T-cell (primary cell): ENCODE measurements at regions not wholly inside any gene's neighbourhood (a gene's known extent, or its start where the extent isn't known, plus 50 kb on each side); places are given as distances from the start of the nearest gene placed in this dataset.

ENCODE experiments used
- ATAC-seq, 4 experiments: fragments of 200-7000 bp in 3 of 4; fragments of 150-1000 bp in 1 of 4; cut with Tn5 transposase; replicated peaks in 1 of 4; 1 replicate in 3 of 4; 2 replicates in 1 of 4; pipeline ENCODE4 v1.10.0; 2021; ENCODE audit warnings: moderate library complexity in 3 of 4, mild to moderate bottlenecking in 2 of 4, moderate number of reproducible peaks in 1 of 4
- CTCF ChIA-PET, 2 donors: fragments of 300-600 bp; sonication (Branson Sonifier 250); formaldehyde crosslinking; loops; one replicate each; lab custom pipeline; 2022; ENCODE audit warnings: antibody characterized with exemption in 2 of 2; lab: Charles Lee
- POLR2A ChIA-PET, 2 donors: fragments of 300-600 bp; sonication (Branson Sonifier 250); formaldehyde crosslinking; loops; one replicate each; lab custom pipeline; 2022; ENCODE audit warnings: antibody characterized with exemption in 2 of 2; lab: Charles Lee
- DNase-seq, 35 experiments: peaks; one replicate each; pipeline versions ENCODE4 v3.0.0 to v3.0.0-alpha.2; 2013 to 2023
- H3K27ac ChIP-seq: one replicate; pipeline ENCODE4 v1.5.1; 2013; ENCODE audit warnings: low read length
- H3K27me3 ChIP-seq, 2 experiments: replicated peaks in 1 of 2; 1 replicate in 1 of 2; 2 replicates in 1 of 2; pipeline versions ENCODE4 v1.6.1 to v1.7.0; 2013; ENCODE audit warnings: low read length in 1 of 2, mixed read lengths in 1 of 2; ENCODE audit not compliant: control insufficient read depth in 2 of 2, insufficient read depth in 2 of 2; ENCODE audit errors: extremely low read depth in 1 of 2
- H3K36me3 ChIP-seq, 2 donors: 1 replicate in 1 of 2; 2 replicates in 1 of 2; pipeline versions ENCODE4 v1.6.1 to v1.7.0; 2013; ENCODE audit warnings: low read length in 1 of 2; ENCODE audit not compliant: control insufficient read depth in 2 of 2, insufficient read depth in 1 of 2; ENCODE audit errors: extremely low read depth in 1 of 2
- H3K4me1 ChIP-seq, 2 experiments: 1 replicate in 1 of 2; 2 replicates in 1 of 2; pipeline versions ENCODE4 v1.6.1 to v1.7.0; 2013; ENCODE audit warnings: low read length in 2 of 2, mixed read lengths in 1 of 2; ENCODE audit not compliant: insufficient read depth in 2 of 2, control insufficient read depth in 1 of 2; ENCODE audit errors: extremely low read depth in 1 of 2
- H3K4me3 ChIP-seq, 2 donors: 1 replicate in 1 of 2; 2 replicates in 1 of 2; pipeline versions ENCODE4 v1.5.1 to v1.7.0; 2013; ENCODE audit warnings: mild to moderate bottlenecking in 2 of 2, low read length in 1 of 2, moderate library complexity in 1 of 2; ENCODE audit not compliant: control insufficient read depth in 1 of 2; ENCODE audit errors: extremely low read depth in 1 of 2
- H3K9me3 ChIP-seq: 2 replicates; pipeline ENCODE4 v1.7.0; 2013
- H3K27ac Mint-ChIP-seq, 2 donors: one replicate each; pipeline ENCODE4 v1.8.0; 2020 to 2021; ENCODE audit warnings: mild to moderate bottlenecking in 2 of 2, mixed read lengths in 2 of 2
- H3K27me3 Mint-ChIP-seq, 2 donors: one replicate each; pipeline ENCODE4 v1.8.0; 2021 to 2022; ENCODE audit warnings: mixed read lengths in 2 of 2
- H3K36me3 Mint-ChIP-seq: one replicate; pipeline ENCODE4 v1.8.0; 2021; ENCODE audit warnings: mixed read lengths
- H3K4me1 Mint-ChIP-seq, 3 donors: one replicate each; pipeline ENCODE4 v1.8.0; 2020 to 2022; ENCODE audit warnings: mixed read lengths in 3 of 3, mild to moderate bottlenecking in 1 of 3
- H3K4me3 Mint-ChIP-seq, 3 donors: one replicate each; pipeline ENCODE4 v1.8.0; 2020 to 2022; ENCODE audit warnings: mild to moderate bottlenecking in 3 of 3, mixed read lengths in 3 of 3, moderate library complexity in 3 of 3
- H3K9me3 Mint-ChIP-seq, 3 donors: one replicate each; pipeline ENCODE4 v1.8.0; 2020 to 2022; ENCODE audit warnings: mixed read lengths in 3 of 3
- WGBS: methylation state at CpG from one replicate; pipeline ENCODE4 v1.1.5; 2013; ENCODE audit warnings: missing lambda C conversion rate; ENCODE audit not compliant: insufficient coverage; 5-methylcytosine and 5-hydroxymethylcytosine counted together

- ATAC-seq: no peak
These were observed 75.2 kb upstream of the CIBAR2 start for GRCh38 chr16:85187447-85187846.

GRCh38 chr16:85187886-85188285 lies 75.6 kb upstream of the CIBAR2 start:
- Histone ChIP-seq H3K4me1 (no peaks in the 10 kb centered on the region), H3K27ac (no peak overlapping the region), H3K4me3 (no peak overlapping the region), H3K9me3 (no peaks in the 10 kb centered on the region), H3K36me3 (no peaks in the 10 kb centered on the region), H3K27me3 (peaks cover 0 to 35% of the 10 kb centered on the region in 2 experiments)
- DNase-seq: no peak
- Mint-ChIP-seq H3K9me3 (peaks cover 5 to 31% (median 9%) of the 10 kb centered on the region in 3 donors), H3K27ac (no peak overlapping the region), H3K4me1 (no peaks in the 10 kb centered on the region), H3K36me3 (no peaks in the 10 kb centered on the region), H3K27me3 (peaks cover 13 to 21% of the 10 kb centered on the region in 2 donors), H3K4me3 (no peak overlapping the region)
- ChIA-PET CTCF (interaction anchor here in 1 of 2 donors (0.6 kb wide), 1 partner anchor 239 kb away, joined by 3 read pairs; no protein-coding TSS in a partner anchor), POLR2A (no interaction called here)
- no peak for ATAC-seq
- 83% methylated on average over 3 of the region's 12 CpGs for WGBS

More at GRCh38 chr16:85187447-85187846, 75.2 kb upstream of the CIBAR2 start:
- 93% methylated on average over 8 of the region's 13 CpGs for WGBS
- no peak overlapping the region for H3K4me3 Mint-ChIP-seq
- no peaks in the 10 kb centered on the region for H3K9me3 ChIP-seq
- DNase-seq: no peak
- CTCF ChIA-PET: no interaction called here
- no peak overlapping the region for H3K27ac ChIP-seq
- no peaks in the 10 kb centered on the region for H3K36me3 ChIP-seq
- H3K4me1 Mint-ChIP-seq: no peaks in the 10 kb centered on the region
- peaks cover 0 to 34% of the 10 kb centered on the region in 2 experiments for H3K27me3 ChIP-seq
- no peak overlapping the region for H3K27ac Mint-ChIP-seq
- no peak overlapping the region for H3K4me3 ChIP-seq
- peaks cover 15 to 21% of the 10 kb centered on the region in 2 donors for H3K27me3 Mint-ChIP-seq
- H3K4me1 ChIP-seq: no peaks in the 10 kb centered on the region
- H3K36me3 Mint-ChIP-seq: no peaks in the 10 kb centered on the region
- H3K9me3 Mint-ChIP-seq: peaks cover 5 to 31% (median 9%) of the 10 kb centered on the region in 3 donors
- POLR2A ChIA-PET: no interaction called here

DNA sequence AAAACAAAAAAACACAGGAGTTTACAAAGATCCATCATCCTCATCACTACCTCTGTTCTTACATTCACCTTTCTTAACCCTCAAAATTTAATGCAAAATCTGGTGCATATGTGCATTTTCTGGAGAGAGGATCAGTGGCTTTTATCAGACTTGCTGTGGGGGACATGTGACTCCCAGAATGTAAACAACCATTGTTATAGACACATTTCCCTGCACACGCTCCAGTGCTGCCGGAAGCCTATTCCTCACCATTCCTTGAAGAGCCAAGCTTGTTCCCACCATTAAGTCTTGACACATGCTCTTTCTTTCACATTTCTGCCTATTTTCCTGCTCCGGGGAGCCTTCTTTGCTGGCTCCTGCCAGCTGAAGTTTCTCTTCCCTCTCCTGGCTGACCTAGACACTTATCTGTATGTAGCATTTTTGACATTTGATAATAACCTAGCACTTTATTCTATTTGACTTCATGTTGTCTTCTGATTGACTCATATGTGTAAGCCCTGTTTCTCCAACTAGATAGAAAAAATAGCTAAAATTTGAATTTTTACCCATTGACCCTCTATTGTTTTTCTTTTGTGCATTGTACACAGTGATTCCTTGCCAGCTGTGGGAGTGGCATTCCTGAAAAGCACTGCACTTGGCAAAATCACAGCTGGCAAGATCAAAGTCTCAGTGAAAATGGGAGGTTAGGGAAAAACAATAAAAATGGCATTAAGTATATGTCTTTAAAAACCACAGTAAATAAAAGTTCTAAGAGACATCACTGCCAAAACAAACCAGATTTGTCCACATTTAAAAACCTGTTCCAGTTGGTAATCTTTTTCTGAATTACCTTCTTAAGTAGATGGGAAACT lies 76.8 kb upstream of the CIBAR2 start:
- H3K4me3 Mint-ChIP-seq: no peak overlapping the region
- no peaks in the 10 kb centered on the region for H3K36me3 Mint-ChIP-seq
- WGBS: no CpG with 5 or more reads among the region's 3 CpGs
- H3K9me3 ChIP-seq: no peaks in the 10 kb centered on the region
- H3K9me3 Mint-ChIP-seq: peaks cover 5 to 31% (median 6%) of the 10 kb centered on the region in 3 donors
- no peak overlapping the region for H3K4me3 ChIP-seq
- no peaks in the 10 kb centered on the region for H3K36me3 ChIP-seq
- no peak for ATAC-seq
- H3K27ac Mint-ChIP-seq: no peak overlapping the region
- H3K27ac ChIP-seq: no peak overlapping the region
- POLR2A ChIA-PET: no interaction called here
- DNase-seq: no peak
- no peaks in the 10 kb centered on the region for H3K4me1 ChIP-seq
- peaks cover 10 to 17% of the 10 kb centered on the region in 2 donors for H3K27me3 Mint-ChIP-seq
- CTCF ChIA-PET: interaction anchor here in 1 of 2 donors (0.6 kb wide), 1 partner anchor 238 kb away, joined by 3 read pairs; no protein-coding TSS in a partner anchor
- peaks cover 0 to 38% of the 10 kb centered on the region in 2 experiments for H3K27me3 ChIP-seq
- no peaks in the 10 kb centered on the region for H3K4me1 Mint-ChIP-seq

DNA sequence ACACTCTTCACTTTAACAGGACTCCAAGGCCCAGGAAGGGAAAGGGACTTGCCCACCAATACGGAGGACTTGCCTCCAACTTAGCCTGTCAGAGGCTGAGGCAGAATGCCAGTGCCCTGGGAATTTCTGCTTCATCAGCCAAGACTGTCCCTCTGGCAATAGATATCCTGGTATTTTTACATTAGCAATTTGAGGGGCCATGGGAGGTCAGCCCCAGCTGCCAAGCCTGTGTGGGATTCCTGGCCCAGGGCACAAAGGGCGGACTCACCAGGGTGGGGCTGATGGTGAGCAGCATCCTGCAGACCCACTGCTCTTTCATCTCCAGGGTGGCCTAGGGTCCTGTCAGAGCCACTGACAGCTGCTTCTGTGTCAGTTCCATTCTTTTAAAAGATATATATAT lies 78.3 kb upstream of the CIBAR2 start:
- DNase-seq (no peak), ATAC-seq (no peak)
- Histone ChIP-seq H3K27ac (no peak overlapping the region), H3K4me3 (peak overlapping the region in 1 of 2 donors; percentile 20), H3K9me3 (no peaks in the 10 kb centered on the region), H3K36me3 (no peaks in the 10 kb centered on the region), H3K27me3 (peaks cover 0 to 36% of the 10 kb centered on the region in 2 experiments), H3K4me1 (no peaks in the 10 kb centered on the region)
- H3K27me3 Mint-ChIP-seq: peaks cover 8 to 15% of the 10 kb centered on the region in 2 donors
- no peak overlapping the region for H3K27ac Mint-ChIP-seq
- ChIA-PET CTCF (no interaction called here), POLR2A (no interaction called here)
- H3K36me3 Mint-ChIP-seq: no peaks in the 10 kb centered on the region
- no peak overlapping the region for H3K4me3 Mint-ChIP-seq
- no peaks in the 10 kb centered on the region for H3K4me1 Mint-ChIP-seq
- H3K9me3 Mint-ChIP-seq: peaks cover 0 to 20% (median 4%) of the 10 kb centered on the region in 3 donors
- 63% methylated on average over 1 of the region's 2 CpGs for WGBS

GRCh38 chr16:85191341-85191965 lies 79.2 kb upstream of the CIBAR2 start:
- 88% methylated on average over 17 of the region's 19 CpGs for WGBS
- no peaks in the 10 kb centered on the region for H3K4me1 Mint-ChIP-seq
- Histone ChIP-seq H3K9me3 (no peaks in the 10 kb centered on the region), H3K36me3 (no peaks in the 10 kb centered on the region), H3K27me3 (peaks cover 0 to 32% of the 10 kb centered on the region in 2 experiments), H3K4me1 (no peaks in the 10 kb centered on the region), H3K4me3 (no peak overlapping the region), H3K27ac (no peak overlapping the region)
- peaks cover 8 to 17% of the 10 kb centered on the region in 2 donors for H3K27me3 Mint-ChIP-seq
- DNase-seq (no peak), ATAC-seq (no peak)
- POLR2A ChIA-PET: no interaction called here
- H3K27ac Mint-ChIP-seq: no peak overlapping the region
- H3K36me3 Mint-ChIP-seq: no peaks in the 10 kb centered on the region
- peaks cover 0 to 20% (median 4%) of the 10 kb centered on the region in 3 donors for H3K9me3 Mint-ChIP-seq
- CTCF ChIA-PET: no interaction called here
- H3K4me3 Mint-ChIP-seq: no peak overlapping the region

GRCh38 chr16:85192238-85193114 lies 80.2 kb upstream of the CIBAR2 start:
- no peak for ATAC-seq
- Histone ChIP-seq H3K27me3 (peaks cover 0 to 28% of the 10 kb centered on the region in 2 experiments), H3K36me3 (no peaks in the 10 kb centered on the region), H3K4me3 (no peak overlapping the region), H3K27ac (no peak overlapping the region), H3K9me3 (no peaks in the 10 kb centered on the region), H3K4me1 (no peaks in the 10 kb centered on the region)
- CTCF ChIA-PET: no interaction called here
- POLR2A ChIA-PET: no interaction called here
- Mint-ChIP-seq H3K4me1 (no peaks in the 10 kb centered on the region), H3K27ac (no peak overlapping the region), H3K36me3 (no peaks in the 10 kb centered on the region), H3K9me3 (peaks cover 0 to 20% (median 4%) of the 10 kb centered on the region in 3 donors), H3K27me3 (peaks cover 8 to 14% of the 10 kb centered on the region in 2 donors), H3K4me3 (no peak overlapping the region)
- 83% methylated on average over 16 of the region's 20 CpGs for WGBS
- no peak for DNase-seq
